ENCODE measurements at regions not wholly inside any gene's neighbourhood (a gene's known extent, or its start where the extent isn't known, plus 50 kb on each side); places are given as distances from the start of the nearest gene placed in this dataset.

- Histone ChIP-seq H3K4me1 (ENCODE audit: control insufficient read depth, insufficient read depth, low read length) (no peaks in the 10 kb centered on the region), H3K36me3 (ENCODE audit: control insufficient read depth, insufficient read depth, low read length) (no peaks in the 10 kb centered on the region), H3K9me3 (ENCODE audit: control insufficient read depth, insufficient read depth, low read depth, low read length) (no peaks in the 10 kb centered on the region), H3K4me3 (ENCODE audit: low read depth in 2 of 2, low read length in 2 of 2) (no peak overlapping the region), H3K27me3 (ENCODE audit: control insufficient read depth, insufficient read depth, low read length) (no peaks in the 10 kb centered on the region), H3K27ac (ENCODE audit: low read length) (no peak overlapping the region)
- intact Hi-C loops (cut with micrococcal nuclease; ENCODE audit: unreplicated experiment) (no loop called here), in situ Hi-C loops (cut with HindIII; ENCODE audit: low pct_unique_long_range_greater_than_20kb, low sequenced_read_pairs) (no loop called here)
- ChIA-PET POLR2A (no interaction called here), CTCF (no interaction called here)
- no TSS peak for BruUV-seq (replicated peaks)
- no peak for DNase-seq (ENCODE audit: low read depth, low spot score)
- ATAC-seq, result no peak
- TF ChIP-seq SIN3A (IDR thresholded peaks at IDR 0.05; ENCODE audit: borderline replicate concordance, insufficient read depth, low read depth, low read length) (no peak), REST (IDR thresholded peaks at IDR 0.05; ENCODE audit: insufficient read depth in 1 of 2, low read depth in 2 of 2, low read length in 1 of 2) (no peak), TCF7L2 (IDR thresholded peaks at IDR 0.05; ENCODE audit: low read depth, low read length) (no peak), POLR2AphosphoS5 (IDR thresholded peaks at IDR 0.05; ENCODE audit: low read depth, low read length) (no peak), CTCF (IDR thresholded peaks at IDR 0.05) (no peak)
These were observed 111.7 kb downstream of the NXNL2 start for GRCh38 chr9:88646539-88647300.

- no peaks in the 10 kb centered on the region for H3K4me1 ChIP-seq (ENCODE audit: control insufficient read depth, insufficient read depth, low read length)
- H3K36me3 ChIP-seq (ENCODE audit: control insufficient read depth, insufficient read depth, low read length), result no peaks in the 10 kb centered on the region
- no TSS peak for BruUV-seq (replicated peaks)
- no peak overlapping the region for H3K27ac ChIP-seq (ENCODE audit: low read length)
- POLR2A ChIA-PET, result no interaction called here
- no peak for TF ChIP-seq REST (IDR thresholded peaks at IDR 0.05; ENCODE audit: insufficient read depth in 1 of 2, low read depth in 2 of 2, low read length in 1 of 2)
- TF ChIP-seq POLR2AphosphoS5 (IDR thresholded peaks at IDR 0.05; ENCODE audit: low read depth, low read length), result no peak
- TF ChIP-seq SIN3A (IDR thresholded peaks at IDR 0.05; ENCODE audit: borderline replicate concordance, insufficient read depth, low read depth, low read length), result no peak
- no peak for TF ChIP-seq TCF7L2 (IDR thresholded peaks at IDR 0.05; ENCODE audit: low read depth, low read length)
- TF ChIP-seq CTCF (IDR thresholded peaks at IDR 0.05), result no peak
- no peak for DNase-seq (ENCODE audit: low read depth, low spot score)
- intact Hi-C loops (cut with micrococcal nuclease; ENCODE audit: unreplicated experiment), result no loop called here
- H3K27me3 ChIP-seq (ENCODE audit: control insufficient read depth, insufficient read depth, low read length), result no peaks in the 10 kb centered on the region
- ATAC-seq, result 0 out of 2 replicates have a peak, but pooled peaks have one; percentile 34
- in situ Hi-C loops (cut with HindIII; ENCODE audit: low pct_unique_long_range_greater_than_20kb, low sequenced_read_pairs), result no loop called here
- H3K9me3 ChIP-seq (ENCODE audit: control insufficient read depth, insufficient read depth, low read depth, low read length), result no peaks in the 10 kb centered on the region
- H3K4me3 ChIP-seq (ENCODE audit: low read depth in 2 of 2, low read length in 2 of 2), result no peak overlapping the region
- CTCF ChIA-PET, result no interaction called here
These were observed 117.0 kb downstream of the NXNL2 start for GRCh38 chr9:88651682-88652633.
